WI38 (cell line): ENCODE measurements at regions not wholly inside any gene's neighbourhood (a gene's known extent, or its start where the extent isn't known, plus 50 kb on each side); places are given as distances from the start of the nearest gene placed in this dataset.

Experiments used
- H3K4me3 ChIP-seq: 2 replicates; pipeline ENCODE4 v1.5.1; 2011; ENCODE audit warnings: low read depth, mild to moderate bottlenecking, control low read depth, low read length
- TF ChIP-seq, protein P1 (sequence below): IDR thresholded peaks from 2 replicates; pipeline ENCODE4 v1.5.1; 2012; ENCODE audit warnings: low read depth, mild to moderate bottlenecking, control low read depth, low read length

DNA sequence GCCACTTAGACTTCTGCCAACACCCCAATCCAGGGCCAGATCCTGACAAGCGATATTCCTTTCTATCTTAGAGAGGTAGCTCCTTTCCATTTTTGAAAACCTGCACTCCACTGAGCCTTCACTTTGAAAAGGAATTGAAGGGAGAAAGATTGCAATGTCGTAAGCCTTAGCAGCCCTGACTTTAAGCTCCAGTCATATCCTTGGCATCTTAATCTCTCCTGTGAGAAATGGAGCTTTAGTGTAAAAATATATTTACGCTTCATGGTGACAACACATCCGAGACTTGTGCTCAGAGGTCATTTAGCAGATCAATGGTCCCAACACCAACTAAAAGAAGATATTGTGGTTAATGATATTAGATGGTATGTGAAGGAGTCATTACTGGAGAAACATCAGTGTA lies 235.8 kb upstream of the MEX3C start:
- no peak overlapping the region for H3K4me3 ChIP-seq
- TF ChIP-seq, protein P1, sequence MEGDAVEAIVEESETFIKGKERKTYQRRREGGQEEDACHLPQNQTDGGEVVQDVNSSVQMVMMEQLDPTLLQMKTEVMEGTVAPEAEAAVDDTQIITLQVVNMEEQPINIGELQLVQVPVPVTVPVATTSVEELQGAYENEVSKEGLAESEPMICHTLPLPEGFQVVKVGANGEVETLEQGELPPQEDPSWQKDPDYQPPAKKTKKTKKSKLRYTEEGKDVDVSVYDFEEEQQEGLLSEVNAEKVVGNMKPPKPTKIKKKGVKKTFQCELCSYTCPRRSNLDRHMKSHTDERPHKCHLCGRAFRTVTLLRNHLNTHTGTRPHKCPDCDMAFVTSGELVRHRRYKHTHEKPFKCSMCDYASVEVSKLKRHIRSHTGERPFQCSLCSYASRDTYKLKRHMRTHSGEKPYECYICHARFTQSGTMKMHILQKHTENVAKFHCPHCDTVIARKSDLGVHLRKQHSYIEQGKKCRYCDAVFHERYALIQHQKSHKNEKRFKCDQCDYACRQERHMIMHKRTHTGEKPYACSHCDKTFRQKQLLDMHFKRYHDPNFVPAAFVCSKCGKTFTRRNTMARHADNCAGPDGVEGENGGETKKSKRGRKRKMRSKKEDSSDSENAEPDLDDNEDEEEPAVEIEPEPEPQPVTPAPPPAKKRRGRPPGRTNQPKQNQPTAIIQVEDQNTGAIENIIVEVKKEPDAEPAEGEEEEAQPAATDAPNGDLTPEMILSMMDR, result no peak

DNA sequence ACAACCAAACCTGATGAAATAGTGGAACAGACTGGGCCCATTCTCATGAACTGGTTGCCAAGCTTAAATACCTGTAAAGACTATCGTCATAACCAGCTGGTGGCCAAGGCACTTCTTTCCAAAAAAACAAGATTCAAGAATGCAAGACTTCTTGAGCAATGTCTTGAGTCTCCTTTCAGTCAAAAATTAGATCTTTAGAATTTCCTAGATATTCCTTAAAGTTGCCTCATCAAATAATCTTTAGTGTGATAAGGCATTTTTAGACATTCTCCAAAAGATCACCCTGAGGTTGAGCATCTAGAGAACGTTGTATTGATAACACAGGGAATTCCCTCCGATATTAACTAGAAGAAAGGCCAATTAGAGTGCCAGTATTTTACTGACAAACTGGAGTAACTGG lies 236.4 kb upstream of the MEX3C start:
- TF ChIP-seq, protein P1, result no peak

DNA sequence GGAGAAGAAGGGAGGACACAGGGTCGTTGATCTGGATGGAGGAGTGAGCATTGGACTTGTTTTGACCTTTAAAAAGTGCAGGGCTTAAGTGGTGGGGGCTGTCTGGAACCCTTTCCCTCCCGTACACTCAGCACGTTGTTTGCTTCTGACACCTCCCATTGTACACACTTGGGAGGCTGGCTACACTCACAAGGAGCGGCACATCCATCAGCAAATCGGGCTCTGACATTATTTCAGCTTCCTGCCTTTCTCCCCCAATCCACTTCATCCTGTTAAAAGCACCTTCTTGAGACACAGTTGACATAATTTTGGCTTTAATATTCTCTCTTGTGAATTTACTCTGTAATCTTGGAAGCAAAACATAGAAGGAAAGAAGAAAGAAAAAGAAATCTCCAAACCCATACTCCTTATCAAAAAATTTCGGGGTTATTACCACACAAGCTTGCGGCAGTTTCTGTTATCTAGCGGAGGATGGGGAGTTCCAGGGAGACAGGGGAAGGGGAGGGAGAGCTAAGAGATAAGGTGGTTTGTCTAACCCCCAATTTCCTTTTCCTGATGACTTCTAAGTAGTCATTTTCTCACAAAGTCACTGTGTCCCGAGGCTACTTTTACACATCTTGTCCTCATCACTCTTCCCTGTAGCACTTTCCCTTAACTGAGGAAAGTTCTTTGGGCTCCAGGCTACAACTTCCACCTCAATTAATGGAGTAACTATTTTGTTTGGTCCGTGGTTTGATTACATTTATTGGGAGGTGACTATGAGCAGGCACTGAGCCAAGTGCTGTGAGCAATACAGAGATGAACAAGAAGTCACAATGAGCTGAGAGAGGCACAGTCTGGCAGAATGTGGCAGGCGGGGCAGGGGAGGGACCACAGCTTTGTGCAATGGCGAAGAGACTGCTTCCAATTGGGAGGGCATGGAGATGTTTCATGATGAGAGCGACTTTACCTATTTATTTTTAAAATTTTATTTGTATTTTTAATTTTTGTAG lies 240.1 kb upstream of the MEX3C start:
- no peak overlapping the region for H3K4me3 ChIP-seq
- TF ChIP-seq, protein P1, result no peak

More for the DNA sequence above, 236.4 kb upstream of the MEX3C start:
- no peak overlapping the region for H3K4me3 ChIP-seq

DNA sequence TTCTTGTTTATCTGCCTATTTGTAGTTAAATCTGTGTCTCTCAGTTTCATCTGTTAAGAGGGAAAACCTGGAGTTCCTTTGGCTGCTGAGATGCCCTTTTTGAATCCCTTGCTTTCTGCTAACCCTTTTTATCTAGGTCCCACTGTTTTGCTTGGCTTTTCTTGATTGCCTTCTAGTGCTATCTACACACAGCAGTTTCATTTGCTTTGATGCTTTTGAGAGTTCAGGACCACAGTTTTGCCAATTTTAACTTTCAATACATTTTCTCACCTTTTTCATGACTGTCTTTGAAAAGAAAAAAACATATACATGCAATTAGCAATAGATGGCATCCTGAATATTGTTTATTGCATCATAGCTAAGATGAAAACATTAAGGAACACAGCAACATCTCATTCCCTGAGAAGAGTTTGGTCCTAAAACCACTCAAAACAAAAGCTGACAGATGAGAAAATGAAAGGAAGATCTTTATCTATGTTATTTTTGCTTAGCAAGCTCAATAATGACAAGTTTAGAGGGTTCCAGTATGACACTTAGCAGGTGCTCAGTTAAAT lies 241.4 kb upstream of the MEX3C start:
- TF ChIP-seq, protein P1, result no peak
- no peak overlapping the region for H3K4me3 ChIP-seq

DNA sequence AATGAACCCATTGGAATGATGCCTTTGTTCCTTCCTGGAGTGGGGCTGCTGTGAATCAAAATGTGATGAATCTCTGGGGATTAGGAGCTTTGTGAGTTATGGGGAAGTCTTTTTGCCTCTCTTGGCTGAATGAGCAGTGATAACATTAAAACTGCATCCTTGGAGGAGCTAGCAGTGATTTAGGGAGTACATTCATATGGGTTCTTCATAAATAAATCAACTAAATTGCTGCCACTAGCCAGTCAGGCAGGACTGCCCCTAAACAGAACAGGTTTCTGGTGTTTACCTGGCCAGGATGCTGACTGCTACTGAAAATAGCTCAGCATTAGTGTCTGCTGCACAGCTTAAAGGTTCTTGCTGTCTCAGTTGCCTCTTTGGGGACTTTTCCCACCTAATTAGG lies 244.5 kb upstream of the MEX3C start:
- TF ChIP-seq, protein P1, result no peak
- H3K4me3 ChIP-seq, result no peak overlapping the region

DNA sequence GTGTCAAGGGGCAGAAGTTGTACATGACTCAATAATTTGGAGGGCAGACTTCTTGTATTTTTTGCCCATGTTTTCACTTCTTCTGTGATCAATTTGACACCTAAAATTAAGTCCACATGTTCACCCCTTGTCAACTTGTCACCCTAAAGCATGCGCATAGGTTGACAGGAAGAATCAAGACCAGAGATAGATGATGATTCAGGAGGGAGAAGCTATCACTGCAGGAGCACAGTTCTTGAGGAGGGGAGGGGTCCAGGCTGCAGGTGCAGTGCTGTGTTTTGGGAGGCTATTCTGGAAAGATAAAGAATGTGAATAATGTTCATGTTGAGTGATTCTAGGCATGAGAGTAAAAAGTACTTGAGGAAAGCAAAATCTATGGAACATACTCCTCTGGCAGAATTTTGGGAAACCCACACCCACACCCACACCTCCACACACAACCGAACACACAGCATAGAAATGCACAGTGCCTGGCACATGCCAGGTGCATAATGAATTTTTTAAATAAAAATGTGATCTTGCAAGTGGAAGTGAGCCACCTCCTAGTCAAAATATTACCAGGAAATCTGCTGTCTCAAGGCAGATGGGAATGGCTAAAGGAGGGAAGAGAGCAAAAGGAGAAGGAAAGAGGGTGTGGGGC lies 249.2 kb upstream of the MEX3C start:
- TF ChIP-seq, protein P1, result no peak
- no peak overlapping the region for H3K4me3 ChIP-seq
